DMS114 treated with DMSO at 0.1 percent for 48 hours (cell line): ENCODE measurements at regions not wholly inside any gene's neighbourhood (a gene's known extent, or its start where the extent isn't known, plus 50 kb on each side); places are given as distances from the start of the nearest gene placed in this dataset.

Source experiments
- DNase-seq: peaks from one replicate; lab custom pipeline; 2025; ENCODE audit not compliant: unreplicated experiment; lab: John Stamatoyannopoulos, UW

GRCh38 chr4:111464251-111465045, 680.8 kb upstream of the FAM241A start:
- DNase-seq: no peak

DNA sequence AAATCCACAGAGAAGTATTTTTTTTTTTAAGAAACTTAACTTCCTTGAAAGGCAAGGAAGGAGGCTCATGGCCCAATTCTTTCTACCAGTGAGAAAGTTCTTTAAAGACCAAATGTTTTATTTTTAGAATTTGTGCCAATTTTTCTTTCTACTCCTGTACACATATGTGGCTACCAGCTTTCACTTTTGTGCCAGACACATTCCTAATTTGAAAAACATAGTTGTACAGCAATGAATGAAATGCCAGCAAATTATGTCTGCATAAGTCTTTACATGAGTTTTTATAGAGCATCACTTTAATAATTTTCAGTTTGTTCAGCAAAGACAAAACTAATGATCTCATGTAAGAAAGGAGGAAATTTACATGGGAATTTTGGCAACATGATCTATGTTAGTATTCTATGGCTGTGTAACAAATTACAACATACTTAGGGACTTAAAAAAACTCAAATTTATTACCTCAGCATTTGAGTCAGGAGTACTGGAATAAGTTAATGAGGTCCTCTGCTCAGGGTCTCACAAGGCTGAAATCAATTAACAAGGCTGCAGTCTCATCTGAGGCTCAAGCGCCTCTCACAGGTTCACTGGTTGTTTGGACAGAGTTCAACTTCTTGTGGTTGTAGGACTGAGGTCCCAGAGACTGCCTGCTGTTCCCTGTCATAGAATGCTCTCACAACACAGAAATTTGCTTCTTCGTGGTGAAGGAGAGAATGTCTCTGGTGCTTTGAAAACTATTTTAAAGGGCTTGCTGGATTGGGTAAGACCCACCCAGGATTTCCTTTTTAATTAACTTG, 678.2 kb upstream of the FAM241A start:
- DNase-seq: no peak

- no peak for DNase-seq
These were observed 670.3 kb upstream of the FAM241A start for GRCh38 chr4:111475001-111475400.

GRCh38 chr4:111475666-111476065, 669.6 kb upstream of the FAM241A start:
- DNase-seq: no peak

GRCh38 chr4:111480510-111480909, 664.7 kb upstream of the FAM241A start:
- no peak for DNase-seq

GRCh38 chr4:111483375-111484169, 661.7 kb upstream of the FAM241A start:
- DNase-seq: no peak

- DNase-seq: no peak
These were observed 652.8 kb upstream of the FAM241A start for GRCh38 chr4:111492496-111492895.

- DNase-seq: no peak
These were observed 650.8 kb upstream of the FAM241A start for GRCh38 chr4:111494471-111494870.

DNA sequence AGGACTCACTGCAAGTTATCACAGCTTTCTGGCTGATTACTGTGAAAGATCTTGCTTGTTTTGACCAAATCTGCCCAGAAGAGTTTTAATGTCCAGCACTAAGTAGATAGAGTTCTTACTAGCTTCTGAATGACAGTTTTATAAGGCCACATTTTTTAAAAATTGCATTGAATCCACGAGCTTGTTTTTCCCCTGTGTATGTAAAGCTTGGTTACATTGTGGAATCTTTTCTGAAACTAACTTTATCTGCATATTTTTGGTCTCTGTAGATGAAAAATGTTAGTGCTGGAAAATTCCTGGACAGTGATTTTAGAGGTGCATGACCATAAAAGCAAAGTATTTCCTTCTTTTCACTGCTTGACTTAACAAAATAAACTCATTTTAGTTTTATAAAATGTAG, 650.3 kb upstream of the FAM241A start:
- DNase-seq: no peak

DNA sequence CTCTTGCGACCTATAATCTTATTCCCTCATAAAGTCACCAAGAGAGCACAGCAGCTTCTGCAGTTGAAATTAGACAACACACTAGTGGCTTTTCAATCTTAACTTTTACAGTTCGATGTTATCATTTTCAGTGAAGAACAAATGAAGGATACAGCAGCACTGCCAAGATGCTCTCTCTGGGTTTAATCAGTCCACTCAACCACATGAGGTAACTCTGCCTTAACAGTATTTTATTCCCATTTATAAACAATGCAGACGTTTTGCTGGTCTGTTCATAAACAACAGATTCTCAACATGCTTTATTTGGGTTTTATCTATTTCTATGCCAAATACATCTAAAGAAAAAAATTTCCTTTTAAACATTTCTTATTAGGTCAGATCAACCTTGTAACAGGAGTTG, 646.0 kb upstream of the FAM241A start:
- DNase-seq: no peak

DNA sequence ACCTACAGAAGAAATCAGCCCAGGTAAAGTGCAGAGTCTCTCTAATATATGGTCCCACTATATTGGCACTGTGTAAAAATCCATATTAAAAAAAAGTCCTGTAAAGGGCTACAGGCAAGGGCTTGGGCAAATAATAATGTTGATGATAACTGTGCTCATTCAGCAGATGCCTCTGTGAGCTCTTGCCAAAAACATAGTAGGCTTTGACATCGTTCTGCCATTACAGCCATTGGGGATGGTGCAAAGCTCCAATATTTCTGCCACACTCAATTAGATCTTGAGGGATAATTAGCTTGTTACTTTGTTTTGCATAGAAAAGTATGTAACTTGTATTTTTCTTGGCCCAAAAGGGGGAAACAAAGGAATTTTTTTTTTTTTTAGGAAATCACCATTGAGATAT, 645.5 kb upstream of the FAM241A start:
- no peak for DNase-seq

- DNase-seq: no peak
These were observed 644.4 kb upstream of the FAM241A start for GRCh38 chr4:111500858-111501257.

DNA sequence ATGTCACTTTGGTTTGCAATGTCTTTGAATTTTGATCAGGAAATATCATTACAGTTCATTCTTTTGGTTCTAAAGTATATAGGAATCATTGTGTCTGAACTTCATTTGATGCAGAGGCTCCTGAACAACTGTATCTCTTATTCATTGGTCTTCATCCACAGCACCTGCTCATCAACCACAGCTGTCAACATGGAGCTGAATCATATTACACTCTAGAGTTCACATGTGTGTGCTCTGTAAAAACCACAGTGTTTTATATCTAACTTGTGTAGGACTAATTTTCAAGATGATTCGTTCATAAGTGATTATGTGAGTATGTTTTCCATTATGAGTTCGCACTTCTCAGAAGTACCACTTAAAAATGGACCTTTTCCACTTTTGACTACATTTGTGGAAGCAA, 643.3 kb upstream of the FAM241A start:
- DNase-seq: no peak

GRCh38 chr4:111502626-111503025, 642.6 kb upstream of the FAM241A start:
- DNase-seq: no peak

GRCh38 chr4:111506706-111507105, 638.5 kb upstream of the FAM241A start:
- no peak for DNase-seq

- DNase-seq: no peak
These were observed 634.7 kb upstream of the FAM241A start for GRCh38 chr4:111510535-111510934.

DNA sequence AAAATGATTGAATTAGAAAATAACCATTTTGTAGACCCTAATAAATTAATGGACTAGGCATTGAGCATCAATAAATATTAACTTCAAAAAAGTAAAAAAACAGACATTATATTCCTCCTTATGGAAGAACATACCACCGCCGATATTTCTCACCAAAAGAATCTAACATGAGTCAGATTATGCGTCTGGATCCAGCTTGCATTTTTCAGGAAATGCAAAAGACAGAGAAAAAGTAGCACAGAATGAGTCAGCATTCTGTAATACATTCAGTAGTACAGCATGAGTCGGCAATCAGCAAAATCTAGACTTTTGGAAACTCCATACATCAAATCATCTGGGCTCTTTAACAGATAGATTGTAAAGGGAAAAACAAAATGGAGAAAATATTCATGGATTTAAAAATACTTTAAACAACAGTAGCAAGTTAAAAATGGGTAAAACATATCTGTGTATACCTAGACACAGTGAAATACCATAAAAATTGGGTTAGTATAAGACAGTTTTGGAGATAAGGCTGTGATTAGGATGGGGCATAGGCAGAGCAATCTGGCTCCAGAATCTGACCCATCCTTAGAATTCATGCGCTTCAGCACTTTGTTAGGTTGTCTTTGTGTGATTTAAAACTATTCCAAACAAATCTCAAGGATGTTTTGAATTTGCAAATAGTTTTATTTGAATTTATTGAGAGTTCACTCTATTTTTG, 633.0 kb upstream of the FAM241A start:
- no peak for DNase-seq

DNA sequence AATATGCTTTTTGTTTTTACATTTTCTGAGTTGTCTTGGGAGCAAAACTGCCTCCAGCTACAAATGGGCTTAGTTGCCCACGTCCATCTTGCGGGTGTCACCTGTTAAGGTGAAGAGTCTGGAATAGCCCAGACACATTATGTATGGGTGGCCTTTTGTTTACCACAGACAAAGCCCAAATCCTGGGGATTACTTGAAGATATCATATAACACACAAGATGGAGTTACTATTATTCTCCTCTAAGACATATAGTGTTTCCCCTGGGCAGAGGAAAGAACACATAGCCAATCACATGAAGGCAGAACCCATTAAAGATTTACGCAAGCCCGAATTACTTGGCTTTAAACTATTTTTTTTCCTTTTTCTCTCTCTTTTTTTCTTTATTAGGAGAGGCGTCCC, 625.6 kb upstream of the FAM241A start:
- no peak for DNase-seq

DNA sequence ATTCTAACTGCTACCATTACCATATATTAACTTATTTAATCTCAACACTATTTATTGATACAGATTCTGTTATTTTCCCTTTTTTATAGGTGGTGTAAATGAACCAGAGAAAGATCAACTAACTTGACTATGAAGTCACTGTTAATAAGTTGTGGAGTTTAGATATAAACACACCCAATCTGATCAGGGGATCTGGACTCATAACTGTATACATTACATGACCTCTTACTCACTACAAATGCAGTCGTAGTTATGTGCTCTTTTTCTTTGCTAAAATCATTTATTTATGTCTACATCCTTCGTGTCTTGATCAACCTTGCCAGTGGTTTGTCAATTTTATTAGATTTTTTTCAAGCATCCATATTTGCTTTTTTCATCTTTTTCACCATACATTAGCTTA, 614.8 kb upstream of the FAM241A start:
- no peak for DNase-seq

- no peak for DNase-seq
These were observed 609.5 kb upstream of the FAM241A start for GRCh38 chr4:111535792-111536191.

DNA sequence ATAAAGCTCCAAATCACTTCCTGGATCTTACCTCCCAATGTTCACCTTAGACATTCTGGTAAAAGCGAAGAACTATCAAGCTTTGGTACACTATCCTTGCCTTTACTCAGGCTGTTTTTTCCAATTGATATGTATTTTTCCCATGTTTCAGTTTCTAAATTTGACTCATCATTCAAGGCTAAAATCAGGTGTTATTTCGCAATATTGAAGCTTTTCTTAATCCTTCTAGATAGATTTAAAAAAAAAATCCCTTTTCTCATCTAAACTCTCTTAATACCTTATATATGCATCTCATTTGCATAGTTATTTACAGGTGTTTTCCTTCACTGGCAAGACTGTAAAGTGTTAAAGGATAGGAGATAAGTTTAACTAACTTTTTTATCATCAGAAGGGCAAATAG, 608.1 kb upstream of the FAM241A start:
- DNase-seq: no peak
